HL-60 (cell line): ENCODE measurements at regions not wholly inside any gene's neighbourhood (a gene's known extent, or its start where the extent isn't known, plus 50 kb on each side); places are given as distances from the start of the nearest gene placed in this dataset.

Experiments
- TF ChIP-seq, protein P1 (sequence below): IDR thresholded peaks from 2 replicates; pipeline ENCODE4 v1.6.1; 2012; ENCODE audit warnings: low read depth; ENCODE audit not compliant: insufficient replicate concordance
- TF ChIP-seq, protein P2 (sequence below): IDR thresholded peaks from one replicate; pipeline ENCODE4 v1.5.1; 2011; ENCODE audit warnings: low read length, control low read depth, inconsistent platforms; ENCODE audit not compliant: insufficient read depth

DNA sequence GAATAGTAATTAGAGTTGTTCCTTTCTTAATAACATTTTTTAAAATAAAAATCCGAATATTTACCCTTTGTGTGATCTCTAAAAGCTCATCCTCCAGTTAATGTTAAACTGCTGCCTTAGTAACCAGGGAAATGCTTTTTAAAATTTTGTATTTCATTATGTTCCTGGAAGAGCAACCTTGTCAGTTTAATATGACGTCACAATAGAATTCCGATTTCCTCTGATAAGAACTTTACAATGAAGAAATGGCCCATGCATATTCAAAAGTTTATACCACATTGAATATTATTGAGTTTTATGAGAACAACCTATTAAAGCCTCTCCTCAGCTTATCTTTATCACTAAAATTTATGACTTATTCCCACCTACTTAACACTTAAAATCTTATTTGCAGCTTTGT, 1566.6 kb downstream of the EFNB2 start:
- TF ChIP-seq, protein P1, sequence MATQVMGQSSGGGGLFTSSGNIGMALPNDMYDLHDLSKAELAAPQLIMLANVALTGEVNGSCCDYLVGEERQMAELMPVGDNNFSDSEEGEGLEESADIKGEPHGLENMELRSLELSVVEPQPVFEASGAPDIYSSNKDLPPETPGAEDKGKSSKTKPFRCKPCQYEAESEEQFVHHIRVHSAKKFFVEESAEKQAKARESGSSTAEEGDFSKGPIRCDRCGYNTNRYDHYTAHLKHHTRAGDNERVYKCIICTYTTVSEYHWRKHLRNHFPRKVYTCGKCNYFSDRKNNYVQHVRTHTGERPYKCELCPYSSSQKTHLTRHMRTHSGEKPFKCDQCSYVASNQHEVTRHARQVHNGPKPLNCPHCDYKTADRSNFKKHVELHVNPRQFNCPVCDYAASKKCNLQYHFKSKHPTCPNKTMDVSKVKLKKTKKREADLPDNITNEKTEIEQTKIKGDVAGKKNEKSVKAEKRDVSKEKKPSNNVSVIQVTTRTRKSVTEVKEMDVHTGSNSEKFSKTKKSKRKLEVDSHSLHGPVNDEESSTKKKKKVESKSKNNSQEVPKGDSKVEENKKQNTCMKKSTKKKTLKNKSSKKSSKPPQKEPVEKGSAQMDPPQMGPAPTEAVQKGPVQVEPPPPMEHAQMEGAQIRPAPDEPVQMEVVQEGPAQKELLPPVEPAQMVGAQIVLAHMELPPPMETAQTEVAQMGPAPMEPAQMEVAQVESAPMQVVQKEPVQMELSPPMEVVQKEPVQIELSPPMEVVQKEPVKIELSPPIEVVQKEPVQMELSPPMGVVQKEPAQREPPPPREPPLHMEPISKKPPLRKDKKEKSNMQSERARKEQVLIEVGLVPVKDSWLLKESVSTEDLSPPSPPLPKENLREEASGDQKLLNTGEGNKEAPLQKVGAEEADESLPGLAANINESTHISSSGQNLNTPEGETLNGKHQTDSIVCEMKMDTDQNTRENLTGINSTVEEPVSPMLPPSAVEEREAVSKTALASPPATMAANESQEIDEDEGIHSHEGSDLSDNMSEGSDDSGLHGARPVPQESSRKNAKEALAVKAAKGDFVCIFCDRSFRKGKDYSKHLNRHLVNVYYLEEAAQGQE, result no peak
- TF ChIP-seq, protein P2, sequence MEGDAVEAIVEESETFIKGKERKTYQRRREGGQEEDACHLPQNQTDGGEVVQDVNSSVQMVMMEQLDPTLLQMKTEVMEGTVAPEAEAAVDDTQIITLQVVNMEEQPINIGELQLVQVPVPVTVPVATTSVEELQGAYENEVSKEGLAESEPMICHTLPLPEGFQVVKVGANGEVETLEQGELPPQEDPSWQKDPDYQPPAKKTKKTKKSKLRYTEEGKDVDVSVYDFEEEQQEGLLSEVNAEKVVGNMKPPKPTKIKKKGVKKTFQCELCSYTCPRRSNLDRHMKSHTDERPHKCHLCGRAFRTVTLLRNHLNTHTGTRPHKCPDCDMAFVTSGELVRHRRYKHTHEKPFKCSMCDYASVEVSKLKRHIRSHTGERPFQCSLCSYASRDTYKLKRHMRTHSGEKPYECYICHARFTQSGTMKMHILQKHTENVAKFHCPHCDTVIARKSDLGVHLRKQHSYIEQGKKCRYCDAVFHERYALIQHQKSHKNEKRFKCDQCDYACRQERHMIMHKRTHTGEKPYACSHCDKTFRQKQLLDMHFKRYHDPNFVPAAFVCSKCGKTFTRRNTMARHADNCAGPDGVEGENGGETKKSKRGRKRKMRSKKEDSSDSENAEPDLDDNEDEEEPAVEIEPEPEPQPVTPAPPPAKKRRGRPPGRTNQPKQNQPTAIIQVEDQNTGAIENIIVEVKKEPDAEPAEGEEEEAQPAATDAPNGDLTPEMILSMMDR, result no peak
